IMR-90 (cell line): ENCODE measurements at regions not wholly inside any gene's neighbourhood (a gene's known extent, or its start where the extent isn't known, plus 50 kb on each side); places are given as distances from the start of the nearest gene placed in this dataset.

ENCODE experiments used
- ATAC-seq: fragments of 200-7000 bp; cut with Tn5 transposase; 2 replicates; pipeline ENCODE4 v1.9.1; 2020; ENCODE audit warnings: low read depth, mild to moderate bottlenecking, moderate library complexity
- BruUV-seq: library from RNA; stranded (reverse); fragments of 400-500 nt; replicated peaks from 2 replicates; lab custom pipeline; 2021; lab: Mats Ljungman, UMichigan
- CTCF ChIA-PET: fragments of 300-600 bp; formaldehyde crosslinking; extraction: SDS; loops from one replicate; lab custom pipeline; 2021; ENCODE audit warnings: antibody characterized with exemption; lab: Yijun Ruan, JAX
- POLR2A ChIA-PET: fragments of 300-600 bp; sonication (Branson Sonifier 250); formaldehyde crosslinking; loops from one replicate; lab custom pipeline; 2022; ENCODE audit warnings: antibody characterized with exemption; ENCODE audit not compliant: unreplicated experiment; lab: Charles Lee
- DNase-seq: peaks from one replicate; pipeline ENCODE4 v3.0.0; 2013
- H2AFZ ChIP-seq: replicated peaks from 2 replicates; pipeline ENCODE3; 2013; ENCODE audit warnings: low read length, mild to moderate bottlenecking; ENCODE audit not compliant: poor library complexity
- H2AK5ac ChIP-seq: 2 replicates; pipeline ENCODE4 v1.6.1; 2013; ENCODE audit warnings: low read depth, low read length, inconsistent platforms
- H2AK9ac ChIP-seq: replicated peaks from 2 replicates; pipeline ENCODE3; 2013; ENCODE audit warnings: mild to moderate bottlenecking, low read depth, low read length, moderate library complexity; ENCODE audit not compliant: poor library complexity
- H2BK120ac ChIP-seq: 2 replicates; pipeline ENCODE4 v1.6.1; 2013; ENCODE audit warnings: low read depth, low read length, inconsistent platforms
- H2BK15ac ChIP-seq: 3 replicates; pipeline ENCODE4 v1.6.1; 2013; ENCODE audit warnings: low read depth, low read length, inconsistent platforms
- H2BK20ac ChIP-seq: 2 replicates; pipeline ENCODE4 v1.6.1; 2013; ENCODE audit warnings: low read depth, mild to moderate bottlenecking, inconsistent platforms, low read length, moderate library complexity
- H2BK5ac ChIP-seq: 2 replicates; pipeline ENCODE4 v1.6.1; 2013; ENCODE audit warnings: mild to moderate bottlenecking, low read depth, low read length, inconsistent platforms; ENCODE audit not compliant: poor library complexity, severe bottlenecking
- H3K14ac ChIP-seq: replicated peaks from 2 replicates; pipeline ENCODE4 v1.6.1; 2013; ENCODE audit warnings: low read depth, low read length, inconsistent platforms
- H3K18ac ChIP-seq: 2 replicates; pipeline ENCODE4 v1.6.1; 2013; ENCODE audit warnings: low read depth, low read length, control low read depth
- H3K23ac ChIP-seq: 2 replicates; pipeline ENCODE4 v1.6.1; 2013; ENCODE audit warnings: low read depth, low read length, inconsistent platforms
- H3K27ac ChIP-seq: 2 replicates; pipeline ENCODE4 v1.5.1; 2013; ENCODE audit warnings: mild to moderate bottlenecking, control low read depth, low read length; ENCODE audit not compliant: insufficient read depth
- H3K27me3 ChIP-seq: 2 replicates; pipeline ENCODE4 v1.6.1; 2013; ENCODE audit warnings: low read length; ENCODE audit not compliant: control insufficient read depth, insufficient read depth
- H3K36me3 ChIP-seq: 2 replicates; pipeline ENCODE4 v1.6.1; 2013; ENCODE audit warnings: low read length, mixed read lengths; ENCODE audit not compliant: control insufficient read depth, insufficient read depth
- H3K4ac ChIP-seq: 2 replicates; pipeline ENCODE4 v1.6.1; 2013; ENCODE audit warnings: low read depth, low read length, inconsistent platforms
- H3K4me1 ChIP-seq: 2 replicates; pipeline ENCODE4 v1.6.1; 2013; ENCODE audit warnings: low read length, mixed read lengths; ENCODE audit not compliant: control insufficient read depth, insufficient read depth
- H3K4me2 ChIP-seq: 2 replicates; pipeline ENCODE4 v1.6.1; 2013; ENCODE audit warnings: low read depth, mild to moderate bottlenecking, control low read depth, low read length, moderate library complexity
- H3K4me3 ChIP-seq: 2 replicates; pipeline ENCODE4 v1.5.1; 2013; ENCODE audit warnings: low read depth, mild to moderate bottlenecking, control low read depth, low read length, moderate library complexity; ENCODE audit not compliant: insufficient read depth
- H3K56ac ChIP-seq: 2 replicates; pipeline ENCODE4 v1.6.1; 2013; ENCODE audit warnings: low read length, inconsistent platforms; ENCODE audit not compliant: insufficient read depth; ENCODE audit errors: extremely low read depth
- H3K79me1 ChIP-seq, 2 experiments: 2 replicates each; pipeline ENCODE4 v1.6.1; 2013; ENCODE audit warnings: low read length in 2 of 2, inconsistent platforms in 1 of 2, low read depth in 1 of 2
- H3K9ac ChIP-seq: 2 replicates; pipeline ENCODE4 v1.6.1; 2013; ENCODE audit warnings: low read depth, low read length, control low read depth
- H3K9me1 ChIP-seq: 2 replicates; pipeline ENCODE4 v1.6.1; 2013; ENCODE audit warnings: low read length, inconsistent platforms; ENCODE audit not compliant: insufficient read depth
- H3K9me3 ChIP-seq: 2 replicates; pipeline ENCODE4 v1.6.1; 2013; ENCODE audit warnings: low read length; ENCODE audit not compliant: control insufficient read depth, insufficient read depth
- H4K20me1 ChIP-seq: 2 replicates; pipeline ENCODE4 v1.6.1; 2013; ENCODE audit warnings: low read length, inconsistent platforms; ENCODE audit not compliant: insufficient read depth
- H4K5ac ChIP-seq: 2 replicates; pipeline ENCODE4 v1.6.1; 2013; ENCODE audit warnings: mild to moderate bottlenecking, low read depth, low read length, control low read depth
- H4K8ac ChIP-seq, 2 experiments: 2 replicates each; pipeline ENCODE4 v1.6.1; 2013; ENCODE audit warnings: low read depth in 2 of 2, low read length in 2 of 2, control low read depth in 1 of 2, inconsistent platforms in 1 of 2
- H4K91ac ChIP-seq: 2 replicates; pipeline ENCODE4 v1.6.1; 2013; ENCODE audit warnings: low read depth, low read length, inconsistent platforms; ENCODE audit not compliant: insufficient read depth
- BHLHE40 ChIP-seq: fragments of 150-350 bp; IDR thresholded peaks from 2 replicates; pipeline ENCODE4 v1.6.1; 2016; ENCODE audit warnings: mild to moderate bottlenecking, low read depth, low read length
- CEBPB ChIP-seq: IDR thresholded peaks from 2 replicates; pipeline ENCODE4 v1.6.1; 2012; ENCODE audit warnings: low read depth, low read length, improper control_type of control experiment
- MAZ ChIP-seq: IDR thresholded peaks from 2 replicates; pipeline ENCODE4 v1.6.1; 2012; ENCODE audit warnings: low read depth, mild to moderate bottlenecking, low read length, improper control_type of control experiment, moderate library complexity, borderline replicate concordance
- NFE2L2 ChIP-seq: fragments of 150-350 bp; IDR thresholded peaks from 2 replicates; pipeline ENCODE4 v1.6.1; 2016; ENCODE audit warnings: low read depth, mild to moderate bottlenecking, low read length
- RCOR1 ChIP-seq: IDR thresholded peaks from 2 replicates; pipeline ENCODE4 v1.6.1; 2012; ENCODE audit warnings: mild to moderate bottlenecking, low read length, improper control_type of control experiment; ENCODE audit not compliant: insufficient replicate concordance
- WGBS, 2 experiments: methylation state at CpG; one replicate each; pipeline versions ENCODE4 v1.1.5 to v1.1.7; 2013; ENCODE audit warnings: missing lambda C conversion rate in 2 of 2; ENCODE audit not compliant: insufficient read length in 1 of 2; ENCODE audit errors: extremely low coverage in 2 of 2; 5-methylcytosine and 5-hydroxymethylcytosine counted together
- dilution Hi-C: fragments of 300-500 bp; cut with HindIII; formaldehyde crosslinking; loops from one replicate; pipeline ENCODE4 v1.14.3; 2018; ENCODE audit warnings: low sequenced_read_pairs; ENCODE audit not compliant: unreplicated experiment
- in situ Hi-C: fragments of 300-500 bp; cut with MboI; formaldehyde crosslinking; loops from 3 replicates; pipeline ENCODE4 v1.14.3; 2019; ENCODE audit warnings: low sequenced_read_pairs, inconsistent platforms, mixed read lengths
- intact Hi-C: fragments of 100-400 bp; cut with micrococcal nuclease; formaldehyde crosslinking; loops from 2 replicates; pipeline ENCODE4 v1.10.0; 2022
- TF ChIP-seq, protein P1 (sequence below): fragments of 150-350 bp; IDR thresholded peaks from 2 replicates; pipeline ENCODE4 v1.6.1; 2017; ENCODE audit warnings: mild to moderate bottlenecking, antibody characterized with exemption, low read length, low read depth

DNA sequence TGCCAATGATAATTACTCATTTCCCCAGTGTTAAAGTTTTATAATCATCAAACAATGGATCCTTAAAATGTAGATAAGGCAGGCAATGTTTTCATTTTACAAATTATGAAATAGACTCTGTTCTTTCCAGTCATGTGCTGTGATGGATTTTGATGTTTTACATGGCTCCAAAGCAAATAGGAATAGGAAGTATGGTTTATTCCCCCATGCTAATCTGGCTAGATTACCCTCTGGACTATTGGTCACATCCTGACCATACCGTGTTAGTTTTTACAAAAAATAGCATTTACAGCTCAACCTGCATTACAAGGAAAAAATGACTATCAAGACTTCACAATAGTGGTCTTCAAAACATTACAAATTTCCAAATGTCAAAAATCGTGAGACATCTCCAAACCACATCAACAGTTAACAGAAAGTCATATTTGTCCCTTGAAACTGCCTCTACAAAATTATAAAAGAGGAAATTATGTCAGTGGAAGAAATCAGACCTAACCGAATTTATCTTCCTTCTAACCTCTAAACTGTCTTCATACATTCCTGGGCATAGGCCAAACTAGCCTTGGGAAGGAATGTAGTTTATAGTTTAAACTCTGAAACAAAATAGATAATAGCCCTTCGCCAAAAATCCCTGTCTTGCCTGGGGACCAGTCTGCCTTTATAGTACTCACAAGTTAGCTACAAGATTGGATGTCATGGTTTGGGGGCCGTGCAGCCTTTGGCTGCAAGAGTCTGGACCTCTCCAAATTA is 1941.2 kb upstream of the CELF4 start:
- in situ Hi-C loops = no loop called here

More for the DNA sequence above, 1941.2 kb upstream of the CELF4 start:
- Histone ChIP-seq H2AFZ (no peak overlapping the region), H3K23ac (no peak overlapping the region), H2AK5ac (no peak overlapping the region), H3K4me3 (no peak overlapping the region), H3K4ac (no peak overlapping the region), H2BK5ac (no peak overlapping the region), H3K9me3 (no peaks in the 10 kb centered on the region), H2BK15ac (no peak overlapping the region), H3K36me3 (no peaks in the 10 kb centered on the region), H4K91ac (no peak overlapping the region), H3K9me1 (no peaks in the 10 kb centered on the region), H4K5ac (no peak overlapping the region), H3K14ac (no peak overlapping the region), H2AK9ac (no peak overlapping the region), H3K27ac (no peak overlapping the region), H3K56ac (no peak overlapping the region), H3K9ac (no peak overlapping the region), H3K79me1 (no peaks in the 10 kb centered on the region), H3K4me2 (no peak overlapping the region), H2BK20ac (no peak overlapping the region), H4K8ac (no peak overlapping the region), H3K18ac (no peak overlapping the region), H3K4me1 (no peaks in the 10 kb centered on the region), H2BK120ac (no peak overlapping the region), H3K27me3 (no peaks in the 10 kb centered on the region), H4K20me1 (no peaks in the 10 kb centered on the region)
- no TSS peak for BruUV-seq
- intact Hi-C loops (no loop called here), dilution Hi-C loops (no loop called here)
- DNase-seq (no peak), ATAC-seq (peak; percentile 11; the same call in 1 of the 2 replicates)
- ChIA-PET CTCF (no interaction called here), POLR2A (no interaction called here)
- no peak for TF ChIP-seq NFE2L2
- TF ChIP-seq, protein P1, sequence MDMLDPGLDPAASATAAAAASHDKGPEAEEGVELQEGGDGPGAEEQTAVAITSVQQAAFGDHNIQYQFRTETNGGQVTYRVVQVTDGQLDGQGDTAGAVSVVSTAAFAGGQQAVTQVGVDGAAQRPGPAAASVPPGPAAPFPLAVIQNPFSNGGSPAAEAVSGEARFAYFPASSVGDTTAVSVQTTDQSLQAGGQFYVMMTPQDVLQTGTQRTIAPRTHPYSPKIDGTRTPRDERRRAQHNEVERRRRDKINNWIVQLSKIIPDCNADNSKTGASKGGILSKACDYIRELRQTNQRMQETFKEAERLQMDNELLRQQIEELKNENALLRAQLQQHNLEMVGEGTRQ = no peak
- TF ChIP-seq BHLHE40 = no peak
- TF ChIP-seq MAZ = no peak
- no peak for TF ChIP-seq RCOR1
- no peak for TF ChIP-seq CEBPB
- WGBS, 2 experiments = 75% methylated on average over 1 of the region's 5 CpGs; no CpG with 5 or more reads in 1 of the 2 experiments
